ENCODE measurements at regions not wholly inside any gene's neighbourhood (a gene's known extent, or its start where the extent isn't known, plus 50 kb on each side); places are given as distances from the start of the nearest gene placed in this dataset.

DNA sequence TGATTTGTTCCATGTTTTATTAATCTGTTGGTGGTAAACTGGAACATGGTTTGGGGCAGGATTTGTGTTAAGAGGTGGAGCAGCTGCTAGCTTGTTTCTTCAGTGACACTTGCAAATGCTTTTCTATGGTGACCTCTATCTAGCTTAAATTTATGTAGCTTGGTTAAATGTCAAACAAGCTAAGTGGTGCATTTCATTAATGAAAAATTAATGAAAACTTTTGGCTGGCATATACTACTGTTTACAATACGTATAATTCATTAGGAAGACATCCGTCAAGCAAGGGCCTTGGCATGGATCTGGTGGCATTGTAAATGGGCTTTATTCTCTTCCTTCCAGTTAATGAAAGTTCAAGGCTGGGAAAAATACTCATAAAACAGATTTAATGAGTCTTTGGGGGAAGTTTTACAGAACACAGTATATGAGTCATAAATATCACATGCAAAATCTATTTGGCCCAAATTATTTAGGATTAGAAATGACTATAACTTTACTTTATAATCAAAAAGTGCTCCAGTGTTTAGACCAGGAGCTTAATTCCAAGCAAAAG lies 807.7 kb upstream of the SEL1L start:
- Histone ChIP-seq H3K9me2 (ENCODE audit: low read depth, low read length) (no peaks in the 10 kb centered on the region), H3K4me2 (ENCODE audit: low read length) (no peak overlapping the region), H3K9ac (ENCODE audit: low read length) (no peak overlapping the region), H4K20me1 (ENCODE audit: insufficient read depth, low read length) (no peaks in the 10 kb centered on the region), H3K27ac (ENCODE audit: low read depth, low read length, poor library complexity, severe bottlenecking) (no peak overlapping the region), H3K4me3 (ENCODE audit: low read depth, low read length, poor library complexity, severe bottlenecking) (no peak overlapping the region), H3K4me1 (ENCODE audit: insufficient read depth, low read length, severe bottlenecking) (no peaks in the 10 kb centered on the region), H3K27me3 (ENCODE audit: insufficient read depth, low read length) (no peaks in the 10 kb centered on the region), H3F3A (ENCODE audit: insufficient read depth, low read length) (no peaks in the 10 kb centered on the region), H3K9me3 (ENCODE audit: low read length) (no peaks in the 10 kb centered on the region), H3K79me2 (ENCODE audit: insufficient read depth, low read length) (no peaks in the 10 kb centered on the region), H3K36me3 (ENCODE audit: insufficient read depth, low read length) (no peaks in the 10 kb centered on the region), H2AFZ (ENCODE audit: low read length) (no peak overlapping the region)
- TF ChIP-seq, protein P1, sequence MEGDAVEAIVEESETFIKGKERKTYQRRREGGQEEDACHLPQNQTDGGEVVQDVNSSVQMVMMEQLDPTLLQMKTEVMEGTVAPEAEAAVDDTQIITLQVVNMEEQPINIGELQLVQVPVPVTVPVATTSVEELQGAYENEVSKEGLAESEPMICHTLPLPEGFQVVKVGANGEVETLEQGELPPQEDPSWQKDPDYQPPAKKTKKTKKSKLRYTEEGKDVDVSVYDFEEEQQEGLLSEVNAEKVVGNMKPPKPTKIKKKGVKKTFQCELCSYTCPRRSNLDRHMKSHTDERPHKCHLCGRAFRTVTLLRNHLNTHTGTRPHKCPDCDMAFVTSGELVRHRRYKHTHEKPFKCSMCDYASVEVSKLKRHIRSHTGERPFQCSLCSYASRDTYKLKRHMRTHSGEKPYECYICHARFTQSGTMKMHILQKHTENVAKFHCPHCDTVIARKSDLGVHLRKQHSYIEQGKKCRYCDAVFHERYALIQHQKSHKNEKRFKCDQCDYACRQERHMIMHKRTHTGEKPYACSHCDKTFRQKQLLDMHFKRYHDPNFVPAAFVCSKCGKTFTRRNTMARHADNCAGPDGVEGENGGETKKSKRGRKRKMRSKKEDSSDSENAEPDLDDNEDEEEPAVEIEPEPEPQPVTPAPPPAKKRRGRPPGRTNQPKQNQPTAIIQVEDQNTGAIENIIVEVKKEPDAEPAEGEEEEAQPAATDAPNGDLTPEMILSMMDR (IDR thresholded peaks at IDR 0.05; ENCODE audit: low read length) = no peak
- no peak for TF ChIP-seq EZH2 (IDR thresholded peaks at IDR 0.05; ENCODE audit: borderline replicate concordance, low read length)

DNA sequence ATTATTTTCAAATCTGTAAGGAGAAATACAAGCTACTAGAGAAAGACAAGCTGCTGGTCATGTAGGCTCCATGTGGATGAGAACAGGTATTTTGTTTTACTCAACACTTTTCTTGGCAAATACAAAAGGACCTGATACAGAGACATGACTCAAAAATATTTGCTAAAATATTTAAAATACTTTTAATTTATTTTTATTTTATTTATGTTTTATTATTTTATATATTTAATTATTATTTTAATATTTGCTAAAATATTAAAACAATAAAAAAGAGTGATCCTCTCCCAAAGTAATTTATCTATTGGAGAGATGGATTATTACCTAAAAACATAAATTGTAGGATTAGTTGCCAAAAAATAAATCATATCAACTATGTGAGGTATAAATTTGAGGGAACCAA lies 808.9 kb upstream of the SEL1L start:
- TF ChIP-seq EZH2 (IDR thresholded peaks at IDR 0.05; ENCODE audit: borderline replicate concordance, low read length) = no peak
- TF ChIP-seq, protein P1 (IDR thresholded peaks at IDR 0.05; ENCODE audit: low read length) = no peak
- Histone ChIP-seq H3K9me3 (ENCODE audit: low read length) (no peaks in the 10 kb centered on the region), H3K4me3 (ENCODE audit: low read depth, low read length, poor library complexity, severe bottlenecking) (no peak overlapping the region), H3K9me2 (ENCODE audit: low read depth, low read length) (no peaks in the 10 kb centered on the region), H3K27me3 (ENCODE audit: insufficient read depth, low read length) (no peaks in the 10 kb centered on the region), H3K79me2 (ENCODE audit: insufficient read depth, low read length) (no peaks in the 10 kb centered on the region), H3K4me2 (ENCODE audit: low read length) (no peak overlapping the region), H2AFZ (ENCODE audit: low read length) (no peak overlapping the region), H3K4me1 (ENCODE audit: insufficient read depth, low read length, severe bottlenecking) (no peaks in the 10 kb centered on the region), H3F3A (ENCODE audit: insufficient read depth, low read length) (no peaks in the 10 kb centered on the region), H3K9ac (ENCODE audit: low read length) (no peak overlapping the region), H4K20me1 (ENCODE audit: insufficient read depth, low read length) (no peaks in the 10 kb centered on the region), H3K36me3 (ENCODE audit: insufficient read depth, low read length) (no peaks in the 10 kb centered on the region), H3K27ac (ENCODE audit: low read depth, low read length, poor library complexity, severe bottlenecking) (no peak overlapping the region)

DNA sequence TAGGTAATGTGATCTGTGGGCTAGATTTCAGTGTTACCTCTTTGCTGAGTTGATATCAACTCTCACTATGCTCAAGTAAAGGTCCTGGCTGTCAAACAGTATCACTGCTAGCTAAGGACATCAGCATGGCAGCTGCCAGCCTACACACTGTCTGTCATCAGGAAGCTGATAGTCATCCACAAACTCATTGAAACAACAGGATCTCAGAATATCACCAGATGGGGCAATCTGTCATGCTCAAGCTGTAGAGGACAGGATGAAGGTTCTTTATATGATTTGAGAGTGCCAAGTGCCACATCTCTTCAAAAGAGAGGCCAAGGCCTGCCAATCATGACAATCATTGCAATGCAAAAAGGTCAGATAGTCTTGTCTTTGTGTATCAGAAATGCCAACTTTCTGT lies 811.5 kb upstream of the SEL1L start:
- Histone ChIP-seq H3K9me3 (ENCODE audit: low read length) (no peaks in the 10 kb centered on the region), H3K36me3 (ENCODE audit: insufficient read depth, low read length) (no peaks in the 10 kb centered on the region), H3K9me2 (ENCODE audit: low read depth, low read length) (no peaks in the 10 kb centered on the region), H3K9ac (ENCODE audit: low read length) (no peak overlapping the region), H3F3A (ENCODE audit: insufficient read depth, low read length) (no peaks in the 10 kb centered on the region), H3K4me3 (ENCODE audit: low read depth, low read length, poor library complexity, severe bottlenecking) (no peak overlapping the region), H3K4me1 (ENCODE audit: insufficient read depth, low read length, severe bottlenecking) (no peaks in the 10 kb centered on the region), H3K27ac (ENCODE audit: low read depth, low read length, poor library complexity, severe bottlenecking) (no peak overlapping the region), H3K27me3 (ENCODE audit: insufficient read depth, low read length) (no peaks in the 10 kb centered on the region), H2AFZ (ENCODE audit: low read length) (no peak overlapping the region), H3K79me2 (ENCODE audit: insufficient read depth, low read length) (no peaks in the 10 kb centered on the region), H4K20me1 (ENCODE audit: insufficient read depth, low read length) (no peaks in the 10 kb centered on the region), H3K4me2 (ENCODE audit: low read length) (no peak overlapping the region)
- TF ChIP-seq, protein P1 (IDR thresholded peaks at IDR 0.05; ENCODE audit: low read length) = no peak
- no peak for TF ChIP-seq EZH2 (IDR thresholded peaks at IDR 0.05; ENCODE audit: borderline replicate concordance, low read length)
